ENCODE measurements at regions not wholly inside any gene's neighbourhood (a gene's known extent, or its start where the extent isn't known, plus 50 kb on each side); places are given as distances from the start of the nearest gene placed in this dataset.
"Not testable (repeated sequence)": the region's sequence is repeated elsewhere in the genome, so short reads cannot be mapped to it uniquely, and the experiment has no call there.

DNA sequence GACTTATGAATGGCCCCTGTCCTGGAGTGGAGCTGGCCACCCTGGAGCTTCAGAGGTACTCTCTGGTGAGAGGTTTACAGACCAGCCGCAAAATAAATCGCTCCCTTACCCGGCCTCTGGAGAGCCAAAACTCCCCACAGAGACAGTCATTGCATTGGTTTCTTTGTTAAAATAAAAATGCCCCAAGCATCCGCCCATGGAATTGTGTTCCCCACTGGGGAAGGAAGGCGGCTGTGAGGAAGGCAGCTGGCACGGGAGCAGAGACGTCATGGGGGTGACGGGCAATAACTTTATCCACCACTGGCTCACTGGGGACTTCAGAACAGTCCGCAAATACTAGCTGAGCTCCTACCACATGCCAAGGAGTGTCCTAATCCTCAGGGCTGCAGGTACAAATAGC lies 266.2 kb upstream of the FOXF1 start:
- no peak for DNase-seq (ENCODE audit: insufficient read length, low spot score)
- FAIRE-seq: no peak

DNA sequence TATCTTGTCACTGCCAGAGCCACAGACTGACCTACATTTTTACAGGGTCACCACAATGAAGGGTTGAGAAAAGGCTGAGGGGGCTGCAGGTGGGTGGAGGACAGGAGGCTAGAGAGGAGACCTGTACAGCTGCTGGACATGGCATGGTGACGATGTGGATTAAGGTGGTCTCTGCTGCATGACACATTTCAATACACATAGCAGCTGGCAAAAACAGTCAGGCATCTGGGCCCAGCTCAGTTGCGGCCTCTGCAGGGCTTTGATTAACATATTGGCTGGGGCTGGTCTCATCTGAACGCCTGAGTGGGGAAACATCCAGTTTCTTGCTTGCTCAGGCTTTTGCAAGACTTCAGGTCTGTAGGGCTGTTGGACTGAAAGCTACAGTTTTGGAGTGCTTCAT lies 265.4 kb upstream of the FOXF1 start:
- DNase-seq (ENCODE audit: insufficient read length, low spot score) (no peak), FAIRE-seq (no peak)

DNA sequence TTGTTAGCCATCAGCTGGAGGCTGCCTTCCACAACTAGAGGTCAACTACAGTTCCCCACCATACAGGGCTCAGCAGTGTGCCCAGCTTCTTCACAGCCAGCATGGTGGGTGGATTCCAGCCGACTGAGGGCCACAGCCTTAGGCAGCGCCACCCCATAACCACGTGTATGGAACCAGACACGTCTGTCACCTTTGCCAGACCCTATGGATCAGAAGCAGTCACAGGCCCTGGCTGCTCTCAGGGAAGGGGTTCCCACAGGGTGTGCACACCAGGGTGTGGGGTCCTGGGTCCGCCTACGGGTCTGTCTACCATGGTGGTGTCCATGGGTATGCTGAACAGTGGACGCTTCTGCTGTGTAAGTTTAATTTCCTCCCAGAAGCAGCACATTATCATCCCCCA lies 265.0 kb upstream of the FOXF1 start:
- no peak for DNase-seq (ENCODE audit: insufficient read length, low spot score)

DNA sequence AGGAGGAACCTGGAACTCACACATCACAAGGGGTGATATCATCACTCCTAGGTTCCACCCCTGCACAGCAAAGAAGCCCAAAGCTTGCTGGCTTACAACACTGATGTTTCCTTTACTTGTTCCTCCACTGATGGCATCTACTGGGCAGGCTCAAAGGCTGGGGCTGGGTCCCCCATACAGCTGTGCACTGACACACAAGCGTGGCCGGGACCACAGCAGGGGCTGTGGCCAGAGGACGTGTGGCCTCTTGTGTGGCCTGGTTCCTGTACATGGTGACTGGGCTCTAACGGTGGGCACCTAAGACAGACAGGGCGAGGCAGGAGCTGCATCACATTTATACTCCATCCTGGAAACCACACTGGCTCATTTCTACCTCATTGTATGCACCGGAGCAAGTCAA lies 264.4 kb upstream of the FOXF1 start:
- FAIRE-seq (no peak), DNase-seq (ENCODE audit: insufficient read length, low spot score) (no peak)

More for the DNA sequence above, 265.0 kb upstream of the FOXF1 start:
- FAIRE-seq: no peak

DNA sequence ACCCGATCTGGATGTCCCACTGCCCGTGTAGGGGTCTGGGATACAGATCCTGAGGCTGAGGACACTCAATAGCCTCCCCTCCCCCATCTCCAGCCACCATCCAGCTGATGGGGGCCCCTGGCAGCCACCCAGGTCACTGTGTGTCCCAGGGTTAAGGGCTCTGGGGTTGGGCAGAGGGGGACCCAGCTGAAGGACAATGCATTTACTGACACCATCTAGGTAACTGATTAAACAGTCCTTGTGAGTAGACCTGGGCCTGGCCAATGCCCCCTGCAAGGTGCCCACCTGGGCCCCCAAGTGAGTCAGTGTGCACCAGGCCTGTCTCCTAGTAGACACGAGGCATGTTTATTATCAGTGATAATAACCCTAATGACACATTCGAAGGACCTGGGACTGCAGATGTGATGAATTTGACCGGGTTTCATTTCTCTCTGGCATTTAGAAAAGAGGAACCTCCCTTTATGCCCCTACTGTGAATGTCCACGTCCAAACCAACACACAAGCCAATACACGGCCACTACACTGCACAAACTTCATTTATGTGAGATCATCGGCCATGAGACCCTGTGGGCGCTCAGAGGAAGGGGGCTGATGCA lies 261.9 kb upstream of the FOXF1 start:
- no peak for DNase-seq (ENCODE audit: insufficient read length, low spot score)
- FAIRE-seq: no peak

DNA sequence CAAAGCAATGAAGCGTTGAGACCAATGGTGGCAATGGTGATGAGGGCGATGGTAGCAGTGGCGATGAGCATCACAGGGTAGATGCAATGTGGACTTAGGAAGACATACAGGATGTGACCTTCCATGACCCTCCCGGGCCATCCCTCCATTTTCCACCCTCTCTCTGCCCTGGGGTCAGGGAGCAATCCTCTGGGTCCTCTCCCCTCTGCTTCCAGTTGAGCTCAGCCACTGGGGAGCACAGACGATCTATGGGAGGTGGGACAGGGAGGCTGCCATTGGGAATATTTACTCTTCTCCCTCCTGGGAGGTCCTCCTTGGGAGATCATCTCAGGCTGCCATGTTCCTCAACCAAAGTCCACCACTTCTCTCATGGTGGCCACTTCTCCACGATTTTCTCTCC lies 260.7 kb upstream of the FOXF1 start:
- DNase-seq (ENCODE audit: insufficient read length, low spot score) (no peak), FAIRE-seq (no peak)

DNA sequence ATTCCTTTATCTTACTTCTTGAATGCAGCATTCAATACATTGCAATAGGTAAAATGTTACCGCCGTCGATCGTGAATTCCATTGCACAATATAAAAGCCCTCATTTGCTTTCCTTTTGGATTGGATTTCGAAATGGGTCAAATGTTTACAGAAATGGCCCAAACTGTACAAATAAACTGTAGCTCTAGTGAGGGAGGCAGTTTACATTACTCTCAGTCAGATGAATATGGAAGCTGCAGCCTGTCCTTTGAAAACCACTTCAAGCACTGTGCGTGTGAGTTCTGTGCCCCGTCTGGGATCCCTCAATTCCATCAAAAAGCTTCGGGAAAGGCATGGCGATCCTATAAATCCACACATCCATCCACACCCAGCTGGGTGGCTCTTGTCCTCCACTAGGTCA lies 258.6 kb upstream of the FOXF1 start:
- DNase-seq (ENCODE audit: insufficient read length, low spot score) (no peak), FAIRE-seq (no peak)

DNA sequence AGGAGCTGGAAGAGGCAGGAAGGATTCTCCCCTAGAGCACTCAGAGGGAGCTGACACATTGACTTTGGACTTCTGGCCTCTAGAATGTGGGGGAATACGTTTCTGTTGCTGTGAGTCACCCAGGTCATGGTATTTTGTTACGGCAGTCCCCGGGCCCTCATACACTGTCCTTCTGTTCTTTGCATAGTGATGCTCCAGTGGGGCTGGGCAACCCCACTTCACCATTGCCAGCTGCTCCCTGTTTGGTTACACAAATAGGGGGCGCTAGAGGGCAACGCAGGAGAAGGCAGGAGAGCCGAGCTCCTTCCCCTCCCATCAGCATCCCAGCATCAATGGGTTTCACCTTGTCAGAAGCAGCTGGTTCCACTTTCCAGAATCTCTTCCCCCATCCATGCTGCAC lies 257.7 kb upstream of the FOXF1 start:
- no peak for FAIRE-seq
- DNase-seq (ENCODE audit: insufficient read length, low spot score): no peak

DNA sequence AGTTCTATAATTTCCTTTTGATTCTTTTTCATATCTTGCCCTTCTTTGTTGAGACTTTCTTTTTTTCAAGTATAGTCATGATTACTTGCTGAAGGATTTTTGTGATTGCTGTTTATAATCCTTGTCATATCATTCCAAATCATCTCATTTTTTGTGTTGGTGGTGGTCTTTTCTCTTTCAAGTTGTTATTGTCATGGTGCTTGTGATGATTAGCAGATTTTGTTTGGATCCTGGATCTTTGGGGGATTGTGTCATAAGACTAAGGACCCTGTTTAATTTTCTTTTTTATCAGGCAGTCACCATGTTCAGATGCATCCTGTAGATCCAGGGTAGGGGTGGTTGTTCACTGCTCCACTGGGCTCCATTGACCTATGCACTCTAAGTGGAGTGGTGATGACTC lies 254.4 kb upstream of the FOXF1 start:
- no peak for FAIRE-seq
- DNase-seq (ENCODE audit: insufficient read length, low spot score): no peak

DNA sequence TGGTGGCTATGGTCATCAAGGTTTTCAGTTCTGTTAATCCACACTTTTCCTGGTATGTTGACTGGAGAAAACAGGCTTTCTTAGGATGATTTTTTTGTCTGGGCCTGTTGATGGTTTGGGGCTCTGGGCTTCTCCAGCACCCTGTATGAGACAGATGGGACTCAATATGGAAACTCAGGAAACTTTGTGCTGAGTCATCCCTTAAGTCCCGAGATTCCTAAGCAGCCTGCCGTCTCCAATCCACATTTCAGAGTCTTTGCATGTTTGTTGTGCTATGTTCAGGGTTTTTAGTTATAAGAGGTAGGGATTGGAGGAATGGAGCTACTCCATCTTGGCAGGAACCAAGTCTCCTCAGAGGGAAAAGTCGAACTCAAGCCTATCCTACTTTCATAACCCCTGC lies 253.3 kb upstream of the FOXF1 start:
- no peak for FAIRE-seq
- no peak for DNase-seq (ENCODE audit: insufficient read length, low spot score)

DNA sequence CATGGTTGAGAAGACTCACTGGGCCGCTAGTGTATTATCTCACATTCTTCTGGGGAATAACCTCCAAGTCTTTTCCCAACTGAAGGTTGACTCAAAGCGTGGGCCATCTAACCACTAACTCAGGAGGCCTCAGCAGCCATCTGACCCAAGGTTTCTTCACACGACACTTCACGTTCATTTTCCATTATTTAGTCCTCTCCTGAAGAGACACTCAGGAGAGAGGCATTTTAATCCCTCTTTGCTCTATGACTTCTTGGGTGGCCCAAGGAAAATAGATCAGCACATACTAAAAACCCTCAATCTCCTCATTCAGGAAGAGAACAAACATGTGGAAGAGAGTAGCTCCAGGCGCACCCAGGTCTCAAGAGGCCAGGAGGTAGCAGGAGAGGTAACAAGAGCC lies 252.8 kb upstream of the FOXF1 start:
- FAIRE-seq (no peak), DNase-seq (ENCODE audit: insufficient read length, low spot score) (no peak)

DNA sequence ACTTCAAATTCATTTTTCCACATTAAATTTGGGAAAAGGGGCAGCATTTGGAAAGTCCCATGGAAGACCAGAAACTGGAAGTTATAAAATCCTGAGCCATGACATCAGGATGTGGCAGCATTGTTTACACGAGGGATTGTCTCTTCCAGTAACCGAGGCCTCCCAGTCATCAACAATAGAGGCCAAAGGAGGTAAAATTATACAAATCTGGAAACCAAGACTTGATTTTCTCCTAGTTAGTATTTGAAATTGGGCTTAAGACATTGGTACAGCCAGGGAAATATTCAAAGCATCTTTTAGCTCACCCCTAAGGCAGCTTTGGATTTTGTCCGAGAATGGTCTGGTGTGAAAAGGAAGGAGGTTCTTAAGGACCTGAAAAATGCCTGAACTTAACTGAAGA lies 251.6 kb upstream of the FOXF1 start:
- FAIRE-seq (no peak), DNase-seq (ENCODE audit: insufficient read length, low spot score) (no peak)

DNA sequence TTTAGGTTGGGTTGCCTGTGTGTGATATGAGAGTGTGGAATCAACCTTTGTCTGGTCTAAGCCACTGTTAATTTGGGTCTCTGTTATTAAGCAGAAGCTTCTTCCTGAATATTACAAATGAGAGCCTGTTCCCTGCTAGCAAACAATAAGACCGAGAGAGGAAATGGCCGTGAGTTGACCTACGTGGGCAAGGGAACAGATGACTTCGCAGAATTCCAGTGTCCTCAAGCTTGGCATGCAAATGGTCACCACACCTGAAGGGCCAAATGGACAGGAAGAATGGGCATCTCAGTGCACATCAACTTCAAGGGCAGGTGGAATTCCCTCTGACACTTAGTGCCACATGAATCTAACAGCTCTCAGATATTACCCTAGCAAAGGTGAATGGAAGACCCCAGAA lies 250.8 kb upstream of the FOXF1 start:
- no peak for DNase-seq (ENCODE audit: insufficient read length, low spot score)
- FAIRE-seq: no peak

DNA sequence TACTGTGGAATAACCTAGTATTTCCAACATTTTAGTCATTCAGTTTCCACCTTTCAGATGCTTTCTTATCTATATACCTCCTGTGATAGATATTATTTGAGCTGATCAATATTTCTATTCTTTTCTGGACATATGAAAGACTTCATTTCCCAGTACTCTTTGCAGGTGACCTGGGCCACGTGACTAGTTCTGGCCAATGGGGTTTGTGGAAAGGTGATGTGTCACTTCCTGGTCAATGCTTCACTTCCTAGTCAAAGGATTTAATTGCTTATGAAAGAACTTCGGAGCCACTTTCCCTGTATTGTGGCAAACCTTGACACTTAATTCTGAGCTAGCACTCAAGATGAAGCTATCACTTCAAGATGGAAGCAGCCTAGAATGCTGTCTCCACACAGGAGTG lies 248.9 kb upstream of the FOXF1 start:
- DNase-seq (ENCODE audit: insufficient read length, low spot score) (no peak), FAIRE-seq (no peak)

DNA sequence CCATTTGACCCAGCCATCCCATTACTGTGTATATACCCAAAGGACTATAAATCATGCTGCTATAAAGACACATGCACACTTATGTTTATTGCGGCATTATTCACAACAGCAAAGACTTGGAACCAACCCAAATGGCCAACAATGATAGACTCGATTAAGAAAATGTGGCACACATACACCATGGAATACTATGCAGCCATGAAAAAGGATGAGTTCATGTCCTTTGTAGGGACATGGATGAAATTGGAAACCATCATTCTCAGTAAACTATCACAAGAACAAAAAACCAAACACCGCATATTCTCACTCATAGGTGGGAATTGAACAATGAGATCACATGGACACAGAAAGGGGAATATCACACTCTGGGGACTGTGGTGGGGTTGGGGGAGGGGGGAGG lies 242.7 kb upstream of the FOXF1 start:
- not testable (repeated sequence) for DNase-seq (ENCODE audit: insufficient read length, low spot score); FAIRE-seq

DNA sequence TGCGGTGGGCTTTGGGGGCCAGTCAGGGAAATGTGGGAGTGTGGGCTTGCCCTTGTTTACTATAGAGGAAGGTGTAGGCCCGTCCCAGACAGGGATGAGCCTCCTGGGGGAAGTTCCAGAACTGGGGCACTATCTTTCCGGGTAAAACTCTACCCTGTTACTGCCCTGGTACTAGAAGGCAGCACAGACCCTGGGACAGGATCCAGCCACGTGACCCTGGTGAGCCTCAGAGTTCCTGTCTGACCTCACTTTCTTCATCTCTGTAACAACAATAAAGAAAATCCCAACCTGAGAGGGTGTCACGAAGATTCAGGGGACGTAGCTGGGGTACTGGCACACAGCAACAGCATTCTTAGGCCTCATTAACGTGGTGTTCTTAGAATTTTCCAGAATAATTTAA lies 239.6 kb upstream of the FOXF1 start:
- DNase-seq (ENCODE audit: insufficient read length, low spot score) (no peak), FAIRE-seq (no peak)

DNA sequence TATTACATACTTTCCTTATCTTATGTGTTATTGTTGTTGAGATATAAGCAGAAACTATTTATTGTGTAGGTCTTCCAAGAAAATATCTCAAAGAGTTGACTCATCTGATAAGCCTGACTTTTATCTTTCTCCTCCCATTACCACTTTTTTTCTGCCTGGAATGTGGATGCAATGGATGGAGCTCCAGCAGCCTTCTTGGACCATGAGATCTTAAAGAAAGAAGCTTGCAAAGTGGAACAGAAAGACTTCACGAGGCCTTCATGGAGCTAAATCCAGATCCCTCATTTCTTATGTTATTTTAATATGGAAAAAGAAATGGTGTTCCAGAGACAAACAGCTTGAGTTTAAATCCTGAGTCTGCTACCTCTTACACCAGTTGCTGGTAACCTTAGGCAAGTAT lies 237.6 kb upstream of the FOXF1 start:
- FAIRE-seq (no peak), DNase-seq (ENCODE audit: insufficient read length, low spot score) (no peak)

DNA sequence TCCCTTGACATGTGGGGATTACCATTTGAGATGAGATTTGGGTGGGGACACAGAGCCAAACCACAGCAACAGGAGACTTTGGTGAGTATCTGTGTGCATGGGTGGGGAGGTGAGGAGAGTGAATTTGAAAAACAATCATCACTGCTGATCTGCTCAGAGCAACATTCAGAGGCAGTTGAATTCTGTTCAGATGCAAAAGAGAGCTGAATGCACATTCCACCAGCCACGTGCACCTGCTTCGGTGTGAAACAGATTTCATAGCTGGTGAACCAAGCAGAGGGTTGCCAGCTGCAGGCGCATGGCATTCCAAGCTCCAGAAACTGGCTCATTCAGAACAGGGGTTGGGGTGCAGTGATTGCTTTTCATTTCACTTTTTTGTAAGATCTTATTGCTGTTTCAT lies 233.1 kb upstream of the FOXF1 start:
- DNase-seq (ENCODE audit: insufficient read length, low spot score) (no peak), FAIRE-seq (no peak)

DNA sequence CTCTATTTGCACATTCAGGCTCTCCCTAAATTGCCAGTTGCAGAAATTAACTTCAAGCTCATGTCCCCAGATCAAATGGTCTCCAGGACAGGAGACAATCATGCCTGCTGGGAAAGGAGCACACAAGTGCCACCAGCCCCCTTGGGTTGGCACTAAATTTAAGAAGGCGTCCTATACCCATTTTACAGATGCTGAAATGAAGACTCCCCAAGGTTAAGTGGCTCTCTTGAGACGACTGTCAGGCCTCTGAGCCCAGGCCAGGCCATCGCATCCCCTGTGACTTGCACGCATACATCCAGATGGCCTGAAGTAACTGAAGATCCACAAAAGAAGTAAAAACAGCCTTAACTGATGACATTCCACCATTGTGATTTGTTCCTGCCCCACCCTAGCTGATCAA lies 232.5 kb upstream of the FOXF1 start:
- FAIRE-seq; DNase-seq (ENCODE audit: insufficient read length, low spot score): not testable (repeated sequence)

DNA sequence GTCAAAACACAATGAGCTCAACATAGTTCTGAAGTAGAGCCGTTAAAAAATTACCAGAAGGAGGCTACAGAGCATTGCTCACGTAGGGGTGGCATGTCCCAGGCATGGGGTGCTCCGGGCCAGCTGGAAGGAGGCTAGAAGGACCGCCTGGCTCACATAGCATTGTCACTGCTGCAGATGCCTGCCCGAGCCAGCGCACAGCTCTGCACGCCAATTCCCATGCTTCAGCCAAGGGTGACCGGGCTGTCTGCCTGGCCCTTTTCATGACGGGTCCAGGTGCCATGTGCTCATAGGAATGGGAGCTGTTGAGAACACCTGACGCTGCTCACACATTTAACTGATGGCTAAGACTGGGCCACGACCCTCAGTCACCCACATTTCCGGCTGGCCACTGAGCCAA lies 228.9 kb upstream of the FOXF1 start:
- FAIRE-seq: no peak
- DNase-seq (ENCODE audit: insufficient read length, low spot score): no peak

DNA sequence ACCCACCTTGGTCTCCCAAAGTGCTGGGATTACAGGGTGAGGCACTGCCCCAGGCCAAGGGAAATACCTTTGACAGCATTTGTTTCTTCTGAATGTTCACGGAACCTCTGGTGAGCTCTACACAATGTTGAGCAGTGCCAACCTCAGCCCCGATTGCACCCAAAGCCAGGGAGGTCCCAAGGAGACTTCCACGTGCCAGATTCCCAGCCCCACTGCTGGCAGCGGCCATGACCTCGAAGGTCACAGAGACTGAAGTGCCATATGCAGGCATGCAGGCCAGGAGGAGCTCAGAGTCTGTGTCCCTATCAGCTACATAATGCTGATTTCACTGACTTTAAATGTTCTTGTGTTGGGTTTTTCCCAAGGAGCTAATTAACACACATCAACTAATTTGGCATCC lies 226.4 kb upstream of the FOXF1 start:
- DNase-seq (ENCODE audit: insufficient read length, low spot score) (no peak), FAIRE-seq (no peak)

DNA sequence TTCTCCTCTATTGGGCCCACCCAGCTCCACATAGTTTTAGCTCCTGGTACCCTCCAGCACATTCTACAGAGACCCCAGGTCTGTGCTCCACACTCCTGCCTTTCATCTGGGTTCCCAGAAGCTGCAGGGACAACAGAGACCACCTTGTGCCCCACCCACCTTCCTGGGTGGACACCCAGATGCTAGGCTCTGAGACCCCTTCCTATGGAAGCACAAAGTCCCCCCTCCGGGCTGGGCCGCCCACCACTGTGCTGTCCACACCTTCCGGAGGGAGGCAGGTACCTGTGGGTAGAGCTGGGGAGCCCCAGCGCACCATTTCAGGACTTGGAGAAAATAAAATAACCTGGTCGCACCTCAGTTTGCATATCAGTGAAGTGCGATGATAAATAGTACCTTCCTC lies 224.9 kb upstream of the FOXF1 start:
- FAIRE-seq (no peak), DNase-seq (ENCODE audit: insufficient read length, low spot score) (no peak)
